ENCODE measurements at regions not wholly inside any gene's neighbourhood (a gene's known extent, or its start where the extent isn't known, plus 50 kb on each side); places are given as distances from the start of the nearest gene placed in this dataset.

DNA sequence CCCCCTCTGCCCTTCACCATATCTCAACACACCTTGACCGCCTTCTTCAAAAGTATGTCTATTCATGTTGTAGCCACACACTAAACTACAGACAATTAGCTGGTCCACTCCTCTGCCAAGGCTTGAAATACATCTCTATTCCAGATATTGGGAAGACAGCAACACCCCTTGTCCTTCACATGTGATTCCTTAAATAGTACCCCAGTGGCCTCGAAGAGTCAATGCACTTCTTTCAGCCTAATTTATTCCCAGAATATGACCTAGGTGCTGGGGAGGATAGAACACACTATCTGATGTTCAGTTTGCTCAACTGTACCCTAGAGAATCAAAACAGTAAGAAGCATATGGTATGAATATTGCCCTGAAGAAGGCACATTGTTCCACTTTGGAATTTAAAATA, 82.4 kb upstream of the DACH1 start:
- Mint-ChIP-seq H3K9me3 (peaks cover 13% of the 10 kb centered on the region), H3K27me3 (no peaks in the 10 kb centered on the region), H3K36me3 (no peaks in the 10 kb centered on the region), H3K4me3 (no peak overlapping the region), H3K4me1 (ENCODE audit: low read depth in 2 of 2) (no peaks in the 10 kb centered on the region), H3K27ac (no peak overlapping the region)
- DNase-seq (ENCODE audit: low spot score) (no peak), ATAC-seq (no peak)

DNA sequence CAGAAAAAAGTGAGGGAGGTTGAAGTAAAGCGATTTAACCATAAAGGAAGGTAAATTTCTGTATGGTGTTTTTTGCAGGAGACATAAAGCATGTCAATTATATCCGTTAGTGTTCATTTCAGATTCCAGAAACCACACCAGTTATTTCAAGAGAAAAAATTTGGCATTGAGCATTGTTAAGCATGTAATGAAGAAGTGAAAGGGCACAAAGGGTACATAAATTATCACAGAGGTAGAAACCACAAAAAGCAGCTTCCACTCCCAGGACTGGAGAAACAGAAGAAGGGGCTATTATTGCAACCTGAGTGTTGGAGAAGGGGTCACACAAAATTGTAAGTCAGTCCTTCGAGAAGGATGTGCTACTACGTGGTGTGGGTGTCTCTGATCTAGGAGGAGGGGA, 72.2 kb upstream of the DACH1 start:
- Mint-ChIP-seq H3K9me3 (peaks cover 4% of the 10 kb centered on the region), H3K4me3 (no peak overlapping the region), H3K27me3 (no peaks in the 10 kb centered on the region), H3K36me3 (no peaks in the 10 kb centered on the region), H3K27ac (no peak overlapping the region), H3K4me1 (ENCODE audit: low read depth in 2 of 2) (no peaks in the 10 kb centered on the region)
- ATAC-seq (no peak), DNase-seq (ENCODE audit: low spot score) (no peak)

DNA sequence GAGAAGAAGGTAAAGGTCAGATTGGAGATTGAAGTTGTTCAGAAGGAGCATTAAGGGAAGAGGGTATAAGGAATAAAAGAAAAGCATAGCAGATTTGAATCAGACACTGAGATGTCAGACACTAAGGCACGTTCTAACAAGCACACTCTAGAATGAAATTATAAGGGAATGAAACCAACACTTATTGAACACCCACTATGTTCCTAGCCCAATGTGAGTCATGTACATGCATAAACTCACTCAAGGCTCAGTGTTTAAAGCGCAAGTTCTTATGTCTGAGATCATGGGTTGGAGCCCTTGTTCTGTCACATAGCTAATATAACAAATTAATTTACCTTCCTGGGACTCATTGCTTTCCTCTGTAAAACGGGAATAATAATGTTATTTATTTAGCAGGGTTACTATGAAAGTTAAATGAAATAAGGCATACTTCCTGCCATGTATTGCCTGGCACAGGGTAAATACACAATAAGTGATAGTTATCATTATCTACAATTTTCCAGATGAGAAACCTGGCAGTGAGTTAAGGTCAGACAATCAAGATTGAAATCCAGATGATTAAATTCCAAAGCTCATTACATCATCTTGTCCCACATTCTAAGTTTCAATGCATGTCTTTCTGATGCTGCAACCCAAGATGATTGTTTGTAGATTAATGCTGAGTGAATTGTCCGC, 68.3 kb upstream of the DACH1 start:
- Mint-ChIP-seq H3K9me3 (peaks cover 7% of the 10 kb centered on the region), H3K4me3 (no peak overlapping the region), H3K36me3 (no peaks in the 10 kb centered on the region), H3K27ac (no peak overlapping the region), H3K4me1 (ENCODE audit: low read depth in 2 of 2) (no peaks in the 10 kb centered on the region), H3K27me3 (no peaks in the 10 kb centered on the region)
- ATAC-seq, result no peak
- no peak for DNase-seq (ENCODE audit: low spot score)

GRCh38 chr13:71924931-71925330, 57.9 kb upstream of the DACH1 start:
- ATAC-seq (no peak), DNase-seq (ENCODE audit: low spot score) (no peak)
- Mint-ChIP-seq H3K4me3 (no peak overlapping the region), H3K4me1 (ENCODE audit: low read depth in 2 of 2) (no peaks in the 10 kb centered on the region), H3K36me3 (no peaks in the 10 kb centered on the region), H3K27ac (no peak overlapping the region), H3K9me3 (peaks cover 6% of the 10 kb centered on the region), H3K27me3 (no peaks in the 10 kb centered on the region)

GRCh38 chr13:71922194-71922593, 55.2 kb upstream of the DACH1 start:
- H3K4me3 Mint-ChIP-seq, result no peak overlapping the region
- ATAC-seq (no peak), DNase-seq (ENCODE audit: low spot score) (no peak)
- no peak overlapping the region for H3K27ac Mint-ChIP-seq
- H3K4me1 Mint-ChIP-seq (ENCODE audit: low read depth in 2 of 2), result no peaks in the 10 kb centered on the region
- H3K36me3 Mint-ChIP-seq, result no peaks in the 10 kb centered on the region
- H3K9me3 Mint-ChIP-seq, result peaks cover 3% of the 10 kb centered on the region
- H3K27me3 Mint-ChIP-seq, result no peaks in the 10 kb centered on the region

Data from natural killer cell treated with Interleukin-12 subunit alpha and Interleukin-12 subunit beta and Interleukin-15 and Interleukin-18, amount 100 ng/mL, for 72 hours (primary cell).